HG02763 (cell line): ENCODE measurements at regions not wholly inside any gene's neighbourhood (a gene's known extent, or its start where the extent isn't known, plus 50 kb on each side); places are given as distances from the start of the nearest gene placed in this dataset.
"Not testable (repeated sequence)": the region's sequence is repeated elsewhere in the genome, so short reads cannot be mapped to it uniquely, and the experiment has no call there.

Source experiments
- ATAC-seq: cut with Tn5 transposase; IDR thresholded peaks from one replicate; pipeline ENCODE4 v1.9.1; 2021; ENCODE audit warnings: mild to moderate bottlenecking, moderate library complexity; ENCODE audit not compliant: unreplicated experiment

- no peak for ATAC-seq
Observed at GRCh38 chr12:86727160-86727559, 471.0 kb upstream of the MGAT4C start.

- ATAC-seq: no peak
Observed at GRCh38 chr12:86724716-86725115, 468.5 kb upstream of the MGAT4C start.

GRCh38 chr12:86723326-86723725 is 467.1 kb upstream of the MGAT4C start:
- ATAC-seq: no peak

GRCh38 chr12:86721713-86722397 is 465.7 kb upstream of the MGAT4C start:
- no peak for ATAC-seq

GRCh38 chr12:86719381-86719780 is 463.2 kb upstream of the MGAT4C start:
- no peak for ATAC-seq

- ATAC-seq: no peak
Observed at GRCh38 chr12:86713121-86713520, 456.9 kb upstream of the MGAT4C start.

- no peak for ATAC-seq
Observed at GRCh38 chr12:86712425-86712843, 456.2 kb upstream of the MGAT4C start.

- ATAC-seq: no peak
Observed at GRCh38 chr12:86711731-86712130, 455.5 kb upstream of the MGAT4C start.

GRCh38 chr12:86710109-86710508 is 453.9 kb upstream of the MGAT4C start:
- no peak for ATAC-seq

GRCh38 chr12:86709017-86709416 is 452.8 kb upstream of the MGAT4C start:
- not testable (repeated sequence) for ATAC-seq

GRCh38 chr12:86698641-86698980 is 442.4 kb upstream of the MGAT4C start:
- no peak for ATAC-seq

- ATAC-seq: no peak
Observed at GRCh38 chr12:86697916-86698640, 441.9 kb upstream of the MGAT4C start.

GRCh38 chr12:86683568-86684304 is 427.5 kb upstream of the MGAT4C start:
- ATAC-seq: no peak

GRCh38 chr12:86681060-86681459 is 424.9 kb upstream of the MGAT4C start:
- no peak for ATAC-seq

- no peak for ATAC-seq
Observed at GRCh38 chr12:86675197-86675596, 419.0 kb upstream of the MGAT4C start.

- ATAC-seq: no peak
Observed at GRCh38 chr12:86670986-86671385, 414.8 kb upstream of the MGAT4C start.

GRCh38 chr12:86669010-86669409 is 412.8 kb upstream of the MGAT4C start:
- ATAC-seq: no peak

GRCh38 chr12:86666316-86666715 is 410.1 kb upstream of the MGAT4C start:
- ATAC-seq: no peak

- ATAC-seq: no peak
Observed at GRCh38 chr12:86663716-86664115, 407.5 kb upstream of the MGAT4C start.

GRCh38 chr12:86663173-86663572 is 407.0 kb upstream of the MGAT4C start:
- no peak for ATAC-seq

GRCh38 chr12:86662464-86662863 is 406.3 kb upstream of the MGAT4C start:
- no peak for ATAC-seq
